GM23338 (cell line): ENCODE measurements at regions not wholly inside any gene's neighbourhood (a gene's known extent, or its start where the extent isn't known, plus 50 kb on each side); places are given as distances from the start of the nearest gene placed in this dataset.

ENCODE experiments used
- ATAC-seq: fragments of 200-7000 bp; cut with Tn5 transposase; 3 replicates; pipeline ENCODE4 v1.9.1; 2020
- DNase-seq: peaks from one replicate; pipeline ENCODE4 v3.0.0-alpha.2; 2015; ENCODE audit warnings: low spot score
- H2AFZ ChIP-seq: fragments of 200-600 bp; sonication (generic); 2 replicates; pipeline ENCODE4 v1.8.0; 2016; ENCODE audit warnings: antibody characterized with exemption, mild to moderate bottlenecking, moderate library complexity
- H3F3A ChIP-seq: fragments of 200-600 bp; sonication (generic); replicated peaks from 2 replicates; pipeline ENCODE4 v1.8.0; 2017; ENCODE audit warnings: antibody characterized with exemption, mixed run types, low read depth
- H3K27ac ChIP-seq: fragments of 200-600 bp; sonication (generic); 2 replicates; pipeline ENCODE4 v1.6.1; 2016; ENCODE audit warnings: low read depth
- H3K27me3 ChIP-seq: fragments of 200-600 bp; sonication (generic); 2 replicates; pipeline ENCODE4 v1.8.0; 2016; ENCODE audit warnings: mild to moderate bottlenecking, mixed run types, moderate library complexity; ENCODE audit not compliant: insufficient read depth
- H3K36me3 ChIP-seq: fragments of 200-600 bp; sonication (generic); 2 replicates; pipeline ENCODE4 v1.8.0; 2016; ENCODE audit warnings: mild to moderate bottlenecking; ENCODE audit not compliant: insufficient read depth
- H3K4me1 ChIP-seq: fragments of 200-600 bp; sonication (generic); 2 replicates; pipeline ENCODE4 v1.8.0; 2016; ENCODE audit warnings: mild to moderate bottlenecking, moderate library complexity; ENCODE audit not compliant: insufficient read depth
- H3K4me2 ChIP-seq: fragments of 200-600 bp; sonication (generic); 2 replicates; pipeline ENCODE4 v1.7.1; 2017; ENCODE audit warnings: mixed run types
- H3K4me3 ChIP-seq: fragments of 200-600 bp; sonication (generic); 2 replicates; pipeline ENCODE4 v1.6.1; 2016; ENCODE audit warnings: mixed run types
- H3K79me2 ChIP-seq: fragments of 200-600 bp; sonication (generic); replicated peaks from 2 replicates; pipeline ENCODE4 v1.8.0; 2017; ENCODE audit warnings: mild to moderate bottlenecking; ENCODE audit not compliant: insufficient read depth
- H3K9me2 ChIP-seq: fragments of 200-600 bp; sonication (generic); 2 replicates; pipeline ENCODE4 v1.8.0; 2017; ENCODE audit not compliant: insufficient read depth
- H4K20me1 ChIP-seq: fragments of 200-600 bp; sonication (generic); replicated peaks from 2 replicates; pipeline ENCODE4 v1.8.0; 2017; ENCODE audit warnings: mild to moderate bottlenecking; ENCODE audit not compliant: insufficient read depth
- H3K27ac Mint-ChIP-seq: 2 replicates; pipeline ENCODE4 v1.8.0; 2020; ENCODE audit warnings: inconsistent platforms, mild to moderate bottlenecking, moderate library complexity, mixed read lengths
- H3K27me3 Mint-ChIP-seq: 3 replicates; pipeline ENCODE4 v1.8.0; 2022; ENCODE audit warnings: low read depth, mild to moderate bottlenecking, moderate library complexity, mixed read lengths, inconsistent platforms; ENCODE audit not compliant: insufficient read depth, poor library complexity
- H3K36me3 Mint-ChIP-seq: 3 replicates; pipeline ENCODE4 v1.8.0; 2021; ENCODE audit warnings: low read depth, mild to moderate bottlenecking, inconsistent platforms, moderate library complexity, mixed read lengths
- H3K4me1 Mint-ChIP-seq: 3 replicates; pipeline ENCODE4 v1.8.0; 2020; ENCODE audit warnings: mild to moderate bottlenecking, inconsistent platforms, mixed read lengths
- H3K4me3 Mint-ChIP-seq: 3 replicates; pipeline ENCODE4 v1.8.0; 2021; ENCODE audit warnings: moderate library complexity, mild to moderate bottlenecking, inconsistent platforms, mixed read lengths
- H3K9me3 Mint-ChIP-seq: 3 replicates; pipeline ENCODE4 v1.8.0; 2020; ENCODE audit warnings: moderate library complexity, mild to moderate bottlenecking, inconsistent platforms, mixed read lengths
- CREB1 ChIP-seq: fragments of 250-450 bp; sonication (Bioruptor Pico); IDR thresholded peaks from 2 replicates; pipeline ENCODE4 v1.5.0; 2020; ENCODE audit warnings: low read depth, mild to moderate bottlenecking, moderate library complexity
- EZH2 ChIP-seq: fragments of 200-600 bp; sonication (generic); IDR thresholded peaks from one replicate; pipeline ENCODE4 v1.8.0; 2017; ENCODE audit warnings: antibody characterized with exemption, mild to moderate bottlenecking, low read depth; ENCODE audit not compliant: unreplicated experiment
- EZH2phosphoT487 ChIP-seq: fragments of 200-600 bp; sonication (generic); IDR thresholded peaks from one replicate; pipeline ENCODE4 v1.8.1; 2018; ENCODE audit warnings: antibody characterized with exemption; ENCODE audit not compliant: unreplicated experiment
- JUNB ChIP-seq: IDR thresholded peaks from one replicate; pipeline ENCODE4 v1.6.1; 2016; ENCODE audit warnings: antibody characterized with exemption; ENCODE audit not compliant: unreplicated experiment
- NANOG ChIP-seq: IDR thresholded peaks from 2 replicates; pipeline ENCODE4 v1.6.1; 2016; ENCODE audit warnings: antibody characterized with exemption, borderline replicate concordance
- POLR2AphosphoS5 ChIP-seq: IDR thresholded peaks from 2 replicates; pipeline ENCODE4 v1.6.1; 2016; ENCODE audit warnings: antibody characterized with exemption, low read depth
- STAT1 ChIP-seq: IDR thresholded peaks from one replicate; pipeline ENCODE4 v1.6.1; 2016; ENCODE audit warnings: antibody characterized with exemption; ENCODE audit not compliant: unreplicated experiment
- ZNF114 ChIP-seq: fragments of 250-450 bp; sonication (Bioruptor Pico); IDR thresholded peaks from 2 replicates; pipeline ENCODE4 v1.5.0; 2020; ENCODE audit warnings: mild to moderate bottlenecking, moderate library complexity
- ZNF331 ChIP-seq: fragments of 250-450 bp; sonication (Bioruptor Pico); IDR thresholded peaks from 2 replicates; pipeline ENCODE4 v1.5.0; 2020; ENCODE audit warnings: low read depth, mild to moderate bottlenecking, moderate library complexity
- TF ChIP-seq, protein P1 (sequence below): IDR thresholded peaks from 2 replicates; pipeline ENCODE4 v1.6.1; 2016; ENCODE audit warnings: antibody characterized with exemption
- TF ChIP-seq, protein P2 (sequence below): IDR thresholded peaks from one replicate; pipeline ENCODE4 v1.6.1; 2018; ENCODE audit warnings: antibody characterized with exemption; ENCODE audit not compliant: unreplicated experiment
- TF ChIP-seq, protein P3 (sequence below), 2 experiments: fragments of 200-600 bp in 1 of 2; sonication (generic) in 1 of 2; conservative IDR thresholded peaks; 2 replicates each; pipeline versions ENCODE4 v1.5.1 to v1.6.1; 2016 to 2017; ENCODE audit warnings: antibody characterized with exemption in 2 of 2, low read depth in 2 of 2, mild to moderate bottlenecking in 2 of 2, moderate library complexity in 1 of 2
- TF ChIP-seq, protein P4 (sequence below): fragments of 250-450 bp; sonication (Bioruptor Pico); IDR thresholded peaks from 2 replicates; pipeline ENCODE4 v1.5.0; 2020; ENCODE audit warnings: mild to moderate bottlenecking, moderate library complexity

DNA sequence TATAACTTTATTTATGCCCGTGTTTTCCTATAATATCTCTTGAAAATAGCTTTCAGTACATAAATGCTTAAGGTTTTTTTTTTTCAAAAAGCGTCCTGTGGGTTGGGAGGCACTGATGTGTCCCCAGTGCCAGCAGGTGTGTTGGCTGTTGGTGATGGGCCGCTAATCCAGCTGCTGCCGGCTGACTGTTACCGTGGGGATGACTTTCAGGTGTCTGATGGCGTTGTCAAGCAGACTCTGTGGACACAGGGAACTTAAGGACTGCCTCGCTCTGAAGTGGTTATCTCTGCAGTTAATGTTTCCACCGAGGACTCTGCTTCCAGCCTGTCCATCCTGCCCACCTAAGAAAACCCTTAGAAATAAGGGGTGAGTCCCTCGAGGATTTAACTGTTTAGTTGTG lies 94.5 kb downstream of the ANKRD10 start:
- no peak for DNase-seq
- peaks cover 7% of the 10 kb centered on the region for H3K27me3 Mint-ChIP-seq

More for the DNA sequence above, 94.5 kb downstream of the ANKRD10 start:
- ATAC-seq, result peak; percentile 19; the same call in 2 of the 3 replicates
- H3K79me2 ChIP-seq, result no peaks in the 10 kb centered on the region
- no peaks in the 10 kb centered on the region; the same call in 1 of the 2 replicates for H3K36me3 ChIP-seq
- H3K27me3 ChIP-seq, result no peaks in the 10 kb centered on the region
- H3K4me3 ChIP-seq, result no peak overlapping the region
- Mint-ChIP-seq H3K36me3 (no peaks in the 10 kb centered on the region; the same call in 2 of the 3 replicates), H3K4me1 (peaks cover 18% of the 10 kb centered on the region), H3K9me3 (no peaks in the 10 kb centered on the region; the same call in 2 of the 3 replicates), H3K27ac (no peak overlapping the region), H3K4me3 (no peak overlapping the region)
- no peak overlapping the region for H2AFZ ChIP-seq
- no peak overlapping the region for H3K27ac ChIP-seq
- no peaks in the 10 kb centered on the region for H3F3A ChIP-seq
- no peak overlapping the region for H3K4me2 ChIP-seq
- no peak for TF ChIP-seq EZH2
- no peak for TF ChIP-seq STAT1
- no peak for TF ChIP-seq CREB1
- TF ChIP-seq, protein P1, sequence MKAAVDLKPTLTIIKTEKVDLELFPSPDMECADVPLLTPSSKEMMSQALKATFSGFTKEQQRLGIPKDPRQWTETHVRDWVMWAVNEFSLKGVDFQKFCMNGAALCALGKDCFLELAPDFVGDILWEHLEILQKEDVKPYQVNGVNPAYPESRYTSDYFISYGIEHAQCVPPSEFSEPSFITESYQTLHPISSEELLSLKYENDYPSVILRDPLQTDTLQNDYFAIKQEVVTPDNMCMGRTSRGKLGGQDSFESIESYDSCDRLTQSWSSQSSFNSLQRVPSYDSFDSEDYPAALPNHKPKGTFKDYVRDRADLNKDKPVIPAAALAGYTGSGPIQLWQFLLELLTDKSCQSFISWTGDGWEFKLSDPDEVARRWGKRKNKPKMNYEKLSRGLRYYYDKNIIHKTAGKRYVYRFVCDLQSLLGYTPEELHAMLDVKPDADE, result no peak
- TF ChIP-seq, protein P2, sequence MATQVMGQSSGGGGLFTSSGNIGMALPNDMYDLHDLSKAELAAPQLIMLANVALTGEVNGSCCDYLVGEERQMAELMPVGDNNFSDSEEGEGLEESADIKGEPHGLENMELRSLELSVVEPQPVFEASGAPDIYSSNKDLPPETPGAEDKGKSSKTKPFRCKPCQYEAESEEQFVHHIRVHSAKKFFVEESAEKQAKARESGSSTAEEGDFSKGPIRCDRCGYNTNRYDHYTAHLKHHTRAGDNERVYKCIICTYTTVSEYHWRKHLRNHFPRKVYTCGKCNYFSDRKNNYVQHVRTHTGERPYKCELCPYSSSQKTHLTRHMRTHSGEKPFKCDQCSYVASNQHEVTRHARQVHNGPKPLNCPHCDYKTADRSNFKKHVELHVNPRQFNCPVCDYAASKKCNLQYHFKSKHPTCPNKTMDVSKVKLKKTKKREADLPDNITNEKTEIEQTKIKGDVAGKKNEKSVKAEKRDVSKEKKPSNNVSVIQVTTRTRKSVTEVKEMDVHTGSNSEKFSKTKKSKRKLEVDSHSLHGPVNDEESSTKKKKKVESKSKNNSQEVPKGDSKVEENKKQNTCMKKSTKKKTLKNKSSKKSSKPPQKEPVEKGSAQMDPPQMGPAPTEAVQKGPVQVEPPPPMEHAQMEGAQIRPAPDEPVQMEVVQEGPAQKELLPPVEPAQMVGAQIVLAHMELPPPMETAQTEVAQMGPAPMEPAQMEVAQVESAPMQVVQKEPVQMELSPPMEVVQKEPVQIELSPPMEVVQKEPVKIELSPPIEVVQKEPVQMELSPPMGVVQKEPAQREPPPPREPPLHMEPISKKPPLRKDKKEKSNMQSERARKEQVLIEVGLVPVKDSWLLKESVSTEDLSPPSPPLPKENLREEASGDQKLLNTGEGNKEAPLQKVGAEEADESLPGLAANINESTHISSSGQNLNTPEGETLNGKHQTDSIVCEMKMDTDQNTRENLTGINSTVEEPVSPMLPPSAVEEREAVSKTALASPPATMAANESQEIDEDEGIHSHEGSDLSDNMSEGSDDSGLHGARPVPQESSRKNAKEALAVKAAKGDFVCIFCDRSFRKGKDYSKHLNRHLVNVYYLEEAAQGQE, result no peak
- TF ChIP-seq, protein P3, sequence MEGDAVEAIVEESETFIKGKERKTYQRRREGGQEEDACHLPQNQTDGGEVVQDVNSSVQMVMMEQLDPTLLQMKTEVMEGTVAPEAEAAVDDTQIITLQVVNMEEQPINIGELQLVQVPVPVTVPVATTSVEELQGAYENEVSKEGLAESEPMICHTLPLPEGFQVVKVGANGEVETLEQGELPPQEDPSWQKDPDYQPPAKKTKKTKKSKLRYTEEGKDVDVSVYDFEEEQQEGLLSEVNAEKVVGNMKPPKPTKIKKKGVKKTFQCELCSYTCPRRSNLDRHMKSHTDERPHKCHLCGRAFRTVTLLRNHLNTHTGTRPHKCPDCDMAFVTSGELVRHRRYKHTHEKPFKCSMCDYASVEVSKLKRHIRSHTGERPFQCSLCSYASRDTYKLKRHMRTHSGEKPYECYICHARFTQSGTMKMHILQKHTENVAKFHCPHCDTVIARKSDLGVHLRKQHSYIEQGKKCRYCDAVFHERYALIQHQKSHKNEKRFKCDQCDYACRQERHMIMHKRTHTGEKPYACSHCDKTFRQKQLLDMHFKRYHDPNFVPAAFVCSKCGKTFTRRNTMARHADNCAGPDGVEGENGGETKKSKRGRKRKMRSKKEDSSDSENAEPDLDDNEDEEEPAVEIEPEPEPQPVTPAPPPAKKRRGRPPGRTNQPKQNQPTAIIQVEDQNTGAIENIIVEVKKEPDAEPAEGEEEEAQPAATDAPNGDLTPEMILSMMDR (conservative IDR thresholded peaks at IDR 0.05; ENCODE audit: low read depth in 2 of 2), result no peak
- no peak for TF ChIP-seq ZNF114 (CRISPR knock-in tag)
- TF ChIP-seq NANOG, result no peak
- TF ChIP-seq POLR2AphosphoS5, result no peak
- TF ChIP-seq, protein P4, sequence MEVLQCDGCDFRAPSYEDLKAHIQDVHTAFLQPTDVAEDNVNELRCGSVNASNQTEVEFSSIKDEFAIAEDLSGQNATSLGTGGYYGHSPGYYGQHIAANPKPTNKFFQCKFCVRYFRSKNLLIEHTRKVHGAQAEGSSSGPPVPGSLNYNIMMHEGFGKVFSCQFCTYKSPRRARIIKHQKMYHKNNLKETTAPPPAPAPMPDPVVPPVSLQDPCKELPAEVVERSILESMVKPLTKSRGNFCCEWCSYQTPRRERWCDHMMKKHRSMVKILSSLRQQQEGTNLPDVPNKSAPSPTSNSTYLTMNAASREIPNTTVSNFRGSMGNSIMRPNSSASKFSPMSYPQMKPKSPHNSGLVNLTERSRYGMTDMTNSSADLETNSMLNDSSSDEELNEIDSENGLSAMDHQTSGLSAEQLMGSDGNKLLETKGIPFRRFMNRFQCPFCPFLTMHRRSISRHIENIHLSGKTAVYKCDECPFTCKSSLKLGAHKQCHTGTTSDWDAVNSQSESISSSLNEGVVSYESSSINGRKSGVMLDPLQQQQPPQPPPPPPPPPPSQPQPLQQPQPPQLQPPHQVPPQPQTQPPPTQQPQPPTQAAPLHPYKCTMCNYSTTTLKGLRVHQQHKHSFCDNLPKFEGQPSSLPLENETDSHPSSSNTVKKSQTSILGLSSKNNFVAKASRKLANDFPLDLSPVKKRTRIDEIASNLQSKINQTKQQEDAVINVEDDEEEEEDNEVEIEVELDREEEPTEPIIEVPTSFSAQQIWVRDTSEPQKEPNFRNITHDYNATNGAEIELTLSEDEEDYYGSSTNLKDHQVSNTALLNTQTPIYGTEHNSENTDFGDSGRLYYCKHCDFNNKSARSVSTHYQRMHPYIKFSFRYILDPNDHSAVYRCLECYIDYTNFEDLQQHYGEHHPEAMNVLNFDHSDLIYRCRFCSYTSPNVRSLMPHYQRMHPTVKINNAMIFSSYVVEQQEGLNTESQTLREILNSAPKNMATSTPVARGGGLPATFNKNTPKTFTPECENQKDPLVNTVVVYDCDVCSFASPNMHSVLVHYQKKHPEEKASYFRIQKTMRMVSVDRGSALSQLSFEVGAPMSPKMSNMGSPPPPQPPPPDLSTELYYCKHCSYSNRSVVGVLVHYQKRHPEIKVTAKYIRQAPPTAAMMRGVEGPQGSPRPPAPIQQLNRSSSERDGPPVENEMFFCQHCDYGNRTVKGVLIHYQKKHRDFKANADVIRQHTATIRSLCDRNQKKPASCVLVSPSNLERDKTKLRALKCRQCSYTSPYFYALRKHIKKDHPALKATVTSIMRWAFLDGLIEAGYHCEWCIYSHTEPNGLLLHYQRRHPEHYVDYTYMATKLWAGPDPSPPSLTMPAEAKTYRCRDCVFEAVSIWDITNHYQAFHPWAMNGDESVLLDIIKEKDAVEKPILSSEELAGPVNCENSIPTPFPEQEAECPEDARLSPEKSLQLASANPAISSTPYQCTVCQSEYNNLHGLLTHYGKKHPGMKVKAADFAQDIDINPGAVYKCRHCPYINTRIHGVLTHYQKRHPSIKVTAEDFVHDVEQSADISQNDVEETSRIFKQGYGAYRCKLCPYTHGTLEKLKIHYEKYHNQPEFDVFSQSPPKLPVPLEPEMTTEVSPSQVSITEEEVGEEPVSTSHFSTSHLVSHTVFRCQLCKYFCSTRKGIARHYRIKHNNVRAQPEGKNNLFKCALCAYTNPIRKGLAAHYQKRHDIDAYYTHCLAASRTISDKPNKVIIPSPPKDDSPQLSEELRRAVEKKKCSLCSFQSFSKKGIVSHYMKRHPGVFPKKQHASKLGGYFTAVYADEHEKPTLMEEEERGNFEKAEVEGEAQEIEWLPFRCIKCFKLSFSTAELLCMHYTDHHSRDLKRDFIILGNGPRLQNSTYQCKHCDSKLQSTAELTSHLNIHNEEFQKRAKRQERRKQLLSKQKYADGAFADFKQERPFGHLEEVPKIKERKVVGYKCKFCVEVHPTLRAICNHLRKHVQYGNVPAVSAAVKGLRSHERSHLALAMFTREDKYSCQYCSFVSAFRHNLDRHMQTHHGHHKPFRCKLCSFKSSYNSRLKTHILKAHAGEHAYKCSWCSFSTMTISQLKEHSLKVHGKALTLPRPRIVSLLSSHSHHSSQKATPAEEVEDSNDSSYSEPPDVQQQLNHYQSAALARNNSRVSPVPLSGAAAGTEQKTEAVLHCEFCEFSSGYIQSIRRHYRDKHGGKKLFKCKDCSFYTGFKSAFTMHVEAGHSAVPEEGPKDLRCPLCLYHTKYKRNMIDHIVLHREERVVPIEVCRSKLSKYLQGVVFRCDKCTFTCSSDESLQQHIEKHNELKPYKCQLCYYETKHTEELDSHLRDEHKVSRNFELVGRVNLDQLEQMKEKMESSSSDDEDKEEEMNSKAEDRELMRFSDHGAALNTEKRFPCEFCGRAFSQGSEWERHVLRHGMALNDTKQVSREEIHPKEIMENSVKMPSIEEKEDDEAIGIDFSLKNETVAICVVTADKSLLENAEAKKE (CRISPR knock-in tag), result no peak
- no peak for TF ChIP-seq JUNB
- no peak for TF ChIP-seq EZH2phosphoT487
- TF ChIP-seq ZNF331 (CRISPR knock-in tag), result no peak
- H3K4me1 ChIP-seq, result no peaks in the 10 kb centered on the region
- no peaks in the 10 kb centered on the region for H4K20me1 ChIP-seq
- no peaks in the 10 kb centered on the region for H3K9me2 ChIP-seq
